SK-N-SH treated with all-trans-retinoic acid at 6 μM for 48 hours (cell line): ENCODE measurements at regions not wholly inside any gene's neighbourhood (a gene's known extent, or its start where the extent isn't known, plus 50 kb on each side); places are given as distances from the start of the nearest gene placed in this dataset.

Source experiments
- ATAC-seq: fragments of 200-7000 bp; cut with Tn5 transposase; 3 replicates; pipeline ENCODE4 v1.9.1; 2020; ENCODE audit warnings: mild to moderate bottlenecking, moderate library complexity
- ARNTL ChIP-seq: fragments of 450-650 bp; formaldehyde crosslinking; IDR thresholded peaks from 2 replicates; pipeline ENCODE4 v1.5.0; 2020; ENCODE audit warnings: low read depth, mild to moderate bottlenecking, moderate library complexity, borderline replicate concordance
- CSDC2 ChIP-seq: fragments of 250-450 bp; sonication (Bioruptor Pico); IDR thresholded peaks from 2 replicates; pipeline ENCODE4 v1.5.0; 2020; ENCODE audit warnings: mild to moderate bottlenecking, moderate library complexity
- CSRNP3 ChIP-seq: fragments of 250-450 bp; sonication (Bioruptor Pico); IDR thresholded peaks from 2 replicates; pipeline ENCODE4 v1.5.1; 2021; ENCODE audit warnings: mild to moderate bottlenecking, moderate library complexity
- ESRRG ChIP-seq: fragments of 250-450 bp; sonication (Bioruptor Pico); IDR thresholded peaks from 2 replicates; pipeline ENCODE4 v1.6.1; 2021; ENCODE audit warnings: mild to moderate bottlenecking
- GLIS3 ChIP-seq: fragments of 250-450 bp; sonication (Bioruptor Pico); IDR thresholded peaks from 2 replicates; pipeline ENCODE4 v1.5.0; 2020; ENCODE audit warnings: mild to moderate bottlenecking, moderate library complexity
- ISL1 ChIP-seq: fragments of 250-450 bp; sonication (Bioruptor Pico); IDR thresholded peaks from 2 replicates; pipeline ENCODE4 v2.1.2; 2022; ENCODE audit warnings: mild to moderate bottlenecking, moderate library complexity
- OSR1 ChIP-seq: fragments of 250-450 bp; sonication (Bioruptor Pico); IDR thresholded peaks from 2 replicates; pipeline ENCODE4 v1.8.0; 2022; ENCODE audit warnings: moderate library complexity, mild to moderate bottlenecking, inconsistent platforms
- PPARA ChIP-seq: fragments of 250-450 bp; sonication (Bioruptor Pico); IDR thresholded peaks from 2 replicates; pipeline ENCODE4 v1.5.0; 2020; ENCODE audit warnings: mild to moderate bottlenecking, borderline replicate concordance
- SNAI2 ChIP-seq: fragments of 250-450 bp; sonication (Bioruptor Pico); IDR thresholded peaks from 2 replicates; pipeline ENCODE4 v1.5.0; 2020; ENCODE audit warnings: mild to moderate bottlenecking, moderate library complexity
- TCF4 ChIP-seq: fragments of 250-450 bp; sonication (Bioruptor Pico); IDR thresholded peaks from 2 replicates; pipeline ENCODE4 v1.8.0; 2021; ENCODE audit warnings: mild to moderate bottlenecking, moderate library complexity, borderline replicate concordance
- TOX ChIP-seq: fragments of 250-450 bp; sonication (Bioruptor Pico); IDR thresholded peaks from 2 replicates; pipeline ENCODE4 v1.8.0; 2021; ENCODE audit warnings: mild to moderate bottlenecking, moderate library complexity, borderline replicate concordance
- TSHZ2 ChIP-seq: fragments of 250-450 bp; sonication (Bioruptor Pico); IDR thresholded peaks from 2 replicates; pipeline ENCODE4 v1.5.0; 2020; ENCODE audit warnings: mild to moderate bottlenecking, moderate library complexity
- ZC3H10 ChIP-seq: fragments of 250-450 bp; sonication (Bioruptor Pico); IDR thresholded peaks from 2 replicates; pipeline ENCODE4 v1.5.1; 2021; ENCODE audit warnings: mild to moderate bottlenecking, moderate library complexity
- ZFP3 ChIP-seq: fragments of 250-450 bp; sonication (Bioruptor Pico); IDR thresholded peaks from 2 replicates; pipeline ENCODE4 v1.5.0; 2020; ENCODE audit warnings: mild to moderate bottlenecking, moderate library complexity
- ZFP30 ChIP-seq: fragments of 450-650 bp; formaldehyde crosslinking; IDR thresholded peaks from 2 replicates; pipeline ENCODE4 v1.5.0; 2022; ENCODE audit warnings: mild to moderate bottlenecking, moderate library complexity
- ZNF565 ChIP-seq: fragments of 450-650 bp; formaldehyde crosslinking; conservative IDR thresholded peaks from 2 replicates; pipeline ENCODE4 v1.5.0; 2020; ENCODE audit warnings: low read depth, mild to moderate bottlenecking, moderate library complexity
- ZNF70 ChIP-seq: fragments of 450-650 bp; formaldehyde crosslinking; IDR thresholded peaks from 2 replicates; pipeline ENCODE4 v1.5.0; 2020; ENCODE audit warnings: mild to moderate bottlenecking, moderate library complexity
- ZNF8 ChIP-seq: fragments of 450-650 bp; formaldehyde crosslinking; IDR thresholded peaks from 2 replicates; pipeline ENCODE4 v1.5.0; 2020; ENCODE audit warnings: mild to moderate bottlenecking, moderate library complexity
- TF ChIP-seq, protein P1 (sequence below): fragments of 250-450 bp; sonication (Bioruptor Pico); IDR thresholded peaks from 2 replicates; pipeline ENCODE4 v1.5.1; 2020; ENCODE audit warnings: low read depth, mild to moderate bottlenecking, moderate library complexity
- TF ChIP-seq, protein P2 (sequence below): fragments of 250-450 bp; sonication (Bioruptor Pico); IDR thresholded peaks from 2 replicates; pipeline ENCODE4 v1.8.0; 2020; ENCODE audit warnings: mild to moderate bottlenecking, moderate library complexity, borderline replicate concordance

DNA sequence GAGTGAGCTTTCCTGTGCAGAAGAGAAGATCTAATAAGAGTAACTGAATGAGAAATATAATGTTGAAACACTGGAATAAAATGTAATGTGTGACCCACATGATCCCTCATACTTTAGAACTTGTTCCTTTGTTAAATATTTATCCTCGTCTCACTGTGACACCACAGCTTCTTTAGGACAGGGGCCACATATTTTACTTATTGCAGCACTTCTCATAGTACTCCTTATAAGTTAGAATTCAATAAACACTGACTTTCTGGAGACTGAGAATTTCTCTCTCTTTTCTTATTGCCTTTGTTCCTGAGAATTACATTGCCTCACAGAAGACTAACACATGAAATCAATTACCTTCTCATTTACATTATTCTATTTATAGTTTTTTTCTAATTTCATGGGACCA, 1234.6 kb upstream of the CHAC2 start:
- TF ChIP-seq OSR1 (CRISPR knock-in tag) (no peak), TSHZ2 (CRISPR knock-in tag) (no peak), TOX (CRISPR knock-in tag) (no peak)
- TF ChIP-seq, protein P1, sequence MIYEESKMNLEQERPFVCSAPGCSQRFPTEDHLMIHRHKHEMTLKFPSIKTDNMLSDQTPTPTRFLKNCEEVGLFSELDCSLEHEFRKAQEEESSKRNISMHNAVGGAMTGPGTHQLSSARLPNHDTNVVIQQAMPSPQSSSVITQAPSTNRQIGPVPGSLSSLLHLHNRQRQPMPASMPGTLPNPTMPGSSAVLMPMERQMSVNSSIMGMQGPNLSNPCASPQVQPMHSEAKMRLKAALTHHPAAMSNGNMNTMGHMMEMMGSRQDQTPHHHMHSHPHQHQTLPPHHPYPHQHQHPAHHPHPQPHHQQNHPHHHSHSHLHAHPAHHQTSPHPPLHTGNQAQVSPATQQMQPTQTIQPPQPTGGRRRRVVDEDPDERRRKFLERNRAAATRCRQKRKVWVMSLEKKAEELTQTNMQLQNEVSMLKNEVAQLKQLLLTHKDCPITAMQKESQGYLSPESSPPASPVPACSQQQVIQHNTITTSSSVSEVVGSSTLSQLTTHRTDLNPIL (CRISPR knock-in tag), result no peak
- no peak for ATAC-seq

DNA sequence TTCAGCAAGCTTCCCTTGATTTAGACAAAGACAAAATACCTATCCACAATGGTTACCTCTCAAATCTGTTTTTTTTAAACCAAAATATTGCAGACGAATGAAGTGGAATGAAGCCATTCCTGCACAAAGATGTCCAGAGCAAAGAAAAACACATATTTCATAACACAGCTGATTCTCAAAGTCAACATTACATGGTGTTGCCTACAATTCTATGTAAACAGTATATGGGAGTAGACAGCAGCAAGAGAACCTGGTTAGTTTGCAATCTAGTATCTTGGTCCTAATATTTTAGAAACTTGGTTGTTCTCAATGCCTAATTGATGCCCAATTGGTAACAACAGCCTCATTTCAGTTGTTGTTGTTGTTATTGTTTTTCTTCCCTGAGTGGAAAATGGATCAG, 1240.9 kb upstream of the CHAC2 start:
- ATAC-seq, result no peak
- TF ChIP-seq CSRNP3 (CRISPR knock-in tag) (no peak), OSR1 (CRISPR knock-in tag) (no peak), CSDC2 (CRISPR knock-in tag) (no peak), TCF4 (no peak), ESRRG (CRISPR knock-in tag) (no peak), TOX (CRISPR knock-in tag) (no peak), SNAI2 (CRISPR knock-in tag) (no peak), GLIS3 (CRISPR knock-in tag) (no peak), ZFP3 (CRISPR knock-in tag) (no peak), PPARA (no peak), ZNF565 (CRISPR knock-in tag) (no peak), ZNF70 (CRISPR knock-in tag) (no peak), ZFP30 (CRISPR knock-in tag) (no peak), ZNF8 (CRISPR knock-in tag) (no peak), ARNTL (CRISPR knock-in tag) (no peak), ISL1 (CRISPR knock-in tag) (no peak), TSHZ2 (CRISPR knock-in tag) (no peak), ZC3H10 (CRISPR knock-in tag) (no peak)
- TF ChIP-seq, protein P2, sequence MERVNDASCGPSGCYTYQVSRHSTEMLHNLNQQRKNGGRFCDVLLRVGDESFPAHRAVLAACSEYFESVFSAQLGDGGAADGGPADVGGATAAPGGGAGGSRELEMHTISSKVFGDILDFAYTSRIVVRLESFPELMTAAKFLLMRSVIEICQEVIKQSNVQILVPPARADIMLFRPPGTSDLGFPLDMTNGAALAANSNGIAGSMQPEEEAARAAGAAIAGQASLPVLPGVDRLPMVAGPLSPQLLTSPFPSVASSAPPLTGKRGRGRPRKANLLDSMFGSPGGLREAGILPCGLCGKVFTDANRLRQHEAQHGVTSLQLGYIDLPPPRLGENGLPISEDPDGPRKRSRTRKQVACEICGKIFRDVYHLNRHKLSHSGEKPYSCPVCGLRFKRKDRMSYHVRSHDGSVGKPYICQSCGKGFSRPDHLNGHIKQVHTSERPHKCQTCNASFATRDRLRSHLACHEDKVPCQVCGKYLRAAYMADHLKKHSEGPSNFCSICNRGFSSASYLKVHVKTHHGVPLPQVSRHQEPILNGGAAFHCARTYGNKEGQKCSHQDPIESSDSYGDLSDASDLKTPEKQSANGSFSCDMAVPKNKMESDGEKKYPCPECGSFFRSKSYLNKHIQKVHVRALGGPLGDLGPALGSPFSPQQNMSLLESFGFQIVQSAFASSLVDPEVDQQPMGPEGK (CRISPR knock-in tag), result no peak

DNA sequence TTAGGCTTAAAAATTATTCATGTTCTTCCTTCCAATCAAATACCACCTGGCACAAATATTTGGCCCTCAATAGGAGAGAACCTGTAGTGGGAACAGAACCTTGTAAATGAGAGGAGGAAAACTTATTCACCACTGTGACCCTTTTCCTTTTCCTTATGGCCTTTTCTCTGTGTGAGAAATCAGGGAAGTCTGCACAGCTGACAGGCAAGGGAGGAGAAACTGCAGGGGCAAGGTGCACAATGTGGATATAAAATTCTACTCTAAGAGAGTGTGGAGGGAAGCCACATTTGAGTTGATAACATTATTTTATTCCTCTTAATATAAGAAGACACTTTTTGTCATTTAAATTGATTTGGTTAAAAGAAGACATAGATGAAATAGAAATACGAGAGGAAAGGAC, 1247.0 kb upstream of the CHAC2 start:
- ATAC-seq, result no peak
- no peak for TF ChIP-seq ZFP30 (CRISPR knock-in tag)
- TF ChIP-seq, protein P1 (CRISPR knock-in tag), result no peak
- no peak for TF ChIP-seq ZNF565 (CRISPR knock-in tag)
- no peak for TF ChIP-seq SNAI2 (CRISPR knock-in tag)
- TF ChIP-seq TSHZ2 (CRISPR knock-in tag), result no peak
